D721Med (cell line): ENCODE measurements at regions not wholly inside any gene's neighbourhood (a gene's known extent, or its start where the extent isn't known, plus 50 kb on each side); places are given as distances from the start of the nearest gene placed in this dataset.
"Not testable (repeated sequence)": the region's sequence is repeated elsewhere in the genome, so short reads cannot be mapped to it uniquely, and the experiment has no call there.

Experiments used
- DNase-seq: peaks from one replicate; pipeline ENCODE4 v3.0.0; 2011; ENCODE audit warnings: low spot score; ENCODE audit not compliant: insufficient read length
- FAIRE-seq: peaks from 2 replicates; lab custom pipeline; 2011; peaks lifted over from hg19 to GRCh38; lab: Jason Lieb, UNC
- TF ChIP-seq, protein P1 (sequence below): IDR thresholded peaks from 2 replicates; pipeline ENCODE4 v1.5.1; 2012; ENCODE audit warnings: mild to moderate bottlenecking, control low read depth; ENCODE audit not compliant: insufficient read depth; ENCODE audit errors: missing control alignments

DNA sequence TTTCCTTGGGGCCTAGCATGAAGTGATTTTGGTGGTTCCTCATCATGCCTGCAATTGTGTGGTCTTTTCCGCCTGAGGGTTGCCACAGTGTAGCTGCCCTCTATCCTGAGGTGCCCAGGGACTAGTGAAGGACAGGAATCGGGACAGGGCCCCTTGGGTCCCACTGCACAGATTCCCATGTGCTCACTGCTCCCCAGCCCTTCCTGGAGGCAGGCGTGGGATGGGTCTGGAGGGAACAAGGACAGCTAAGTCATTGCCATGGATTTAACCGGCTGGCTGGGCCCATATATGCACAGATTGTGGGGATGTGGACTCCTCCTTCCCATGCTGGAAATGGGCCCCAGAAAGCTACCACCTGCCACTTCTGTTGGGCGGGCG is 122.3 kb upstream of the PITX1 start:
- FAIRE-seq (no peak), DNase-seq (no peak)
- TF ChIP-seq, protein P1, sequence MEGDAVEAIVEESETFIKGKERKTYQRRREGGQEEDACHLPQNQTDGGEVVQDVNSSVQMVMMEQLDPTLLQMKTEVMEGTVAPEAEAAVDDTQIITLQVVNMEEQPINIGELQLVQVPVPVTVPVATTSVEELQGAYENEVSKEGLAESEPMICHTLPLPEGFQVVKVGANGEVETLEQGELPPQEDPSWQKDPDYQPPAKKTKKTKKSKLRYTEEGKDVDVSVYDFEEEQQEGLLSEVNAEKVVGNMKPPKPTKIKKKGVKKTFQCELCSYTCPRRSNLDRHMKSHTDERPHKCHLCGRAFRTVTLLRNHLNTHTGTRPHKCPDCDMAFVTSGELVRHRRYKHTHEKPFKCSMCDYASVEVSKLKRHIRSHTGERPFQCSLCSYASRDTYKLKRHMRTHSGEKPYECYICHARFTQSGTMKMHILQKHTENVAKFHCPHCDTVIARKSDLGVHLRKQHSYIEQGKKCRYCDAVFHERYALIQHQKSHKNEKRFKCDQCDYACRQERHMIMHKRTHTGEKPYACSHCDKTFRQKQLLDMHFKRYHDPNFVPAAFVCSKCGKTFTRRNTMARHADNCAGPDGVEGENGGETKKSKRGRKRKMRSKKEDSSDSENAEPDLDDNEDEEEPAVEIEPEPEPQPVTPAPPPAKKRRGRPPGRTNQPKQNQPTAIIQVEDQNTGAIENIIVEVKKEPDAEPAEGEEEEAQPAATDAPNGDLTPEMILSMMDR = no peak

DNA sequence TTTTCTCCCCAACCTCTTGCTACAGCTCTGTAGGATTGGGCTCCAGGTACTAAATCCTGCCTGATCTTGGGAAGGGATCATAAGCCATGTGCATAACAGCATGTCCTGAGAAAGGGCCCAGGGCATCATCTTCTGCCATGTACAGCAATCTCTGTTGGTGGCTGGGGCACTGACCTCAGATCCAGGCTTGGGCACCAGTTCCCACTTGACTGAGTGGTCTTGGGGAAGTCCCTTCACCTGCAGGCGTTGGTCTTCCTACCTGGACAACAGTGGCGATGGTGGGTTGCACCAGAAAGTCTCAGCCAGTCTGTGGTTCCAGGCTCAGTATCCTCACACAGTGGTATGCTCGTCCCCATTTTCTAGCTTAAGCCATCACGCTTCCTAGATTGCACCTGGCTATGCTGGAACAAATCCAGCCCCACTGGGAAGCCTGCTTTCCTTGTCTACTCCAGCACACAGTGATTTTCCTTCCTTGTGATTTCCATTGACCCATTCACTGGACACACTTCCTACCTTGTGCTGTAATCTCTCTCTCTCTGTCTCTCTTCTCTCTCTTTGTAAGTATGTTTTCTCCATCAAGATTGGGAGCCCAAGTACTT is 121.7 kb upstream of the PITX1 start:
- DNase-seq (no peak), FAIRE-seq (no peak)
- TF ChIP-seq, protein P1 = no peak

DNA sequence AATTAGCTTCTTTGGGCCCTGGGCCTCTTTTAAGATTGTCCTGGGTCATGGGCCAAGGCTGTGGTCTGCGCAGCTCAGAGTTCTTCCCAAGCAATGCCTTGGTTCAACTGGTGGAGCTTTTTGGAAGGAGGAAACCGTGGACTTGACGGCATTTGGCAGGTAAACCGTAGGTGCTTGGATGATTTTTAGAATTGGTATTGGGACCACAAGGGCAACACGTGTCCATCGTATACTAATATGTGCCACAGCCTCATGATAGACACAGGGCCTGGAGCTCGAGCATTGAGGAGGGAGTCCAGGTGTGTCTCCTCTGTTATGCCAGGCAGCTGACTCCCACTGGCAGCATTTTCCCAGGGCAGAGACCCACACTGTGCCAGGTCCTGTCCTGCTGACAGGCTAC is 120.9 kb upstream of the PITX1 start:
- TF ChIP-seq, protein P1 = no peak
- DNase-seq (no peak), FAIRE-seq (no peak)

DNA sequence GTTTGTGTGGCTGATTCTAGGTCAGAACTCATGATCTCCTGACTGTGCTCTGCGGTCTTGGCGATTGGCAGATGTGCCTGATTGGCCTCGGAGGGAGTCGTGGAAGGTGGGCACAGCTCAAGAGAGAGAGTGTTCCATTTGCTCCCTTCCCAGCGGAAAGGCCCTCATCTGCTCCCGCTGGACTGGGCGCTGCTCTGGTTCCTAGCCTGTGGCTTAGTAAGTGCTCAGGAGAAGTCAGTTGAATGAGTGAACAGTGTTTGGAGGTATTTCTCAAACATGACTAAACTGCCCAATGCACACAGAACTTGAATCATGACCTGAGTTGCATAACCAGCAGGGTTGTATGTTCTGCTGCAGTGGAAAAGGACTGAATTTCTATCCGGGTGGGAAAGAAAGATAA is 120.2 kb upstream of the PITX1 start:
- TF ChIP-seq, protein P1 = no peak
- FAIRE-seq = no peak

DNA sequence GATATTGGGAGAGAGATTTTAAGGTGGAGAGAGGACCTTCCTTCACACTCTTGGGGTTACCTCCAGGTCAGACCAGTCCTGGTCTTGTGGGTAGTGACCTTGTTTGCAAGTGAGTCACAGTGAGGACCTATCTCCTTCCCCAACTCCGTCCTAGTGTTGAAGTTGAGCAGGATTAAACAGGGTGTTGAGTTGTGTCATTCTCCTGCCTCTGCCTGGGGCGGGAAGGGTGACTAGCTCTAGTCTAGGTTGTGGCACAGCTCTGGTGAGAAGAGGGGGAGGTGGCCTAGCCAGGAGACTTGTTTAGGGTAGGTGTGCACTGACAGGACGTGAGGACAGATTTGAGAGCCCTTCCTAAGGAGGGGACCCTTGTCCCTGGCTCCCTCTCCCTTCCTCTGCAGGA is 119.6 kb upstream of the PITX1 start:
- DNase-seq (no peak), FAIRE-seq (no peak)
- TF ChIP-seq, protein P1 = no peak

More for the DNA sequence above, 120.2 kb upstream of the PITX1 start:
- DNase-seq = no peak

DNA sequence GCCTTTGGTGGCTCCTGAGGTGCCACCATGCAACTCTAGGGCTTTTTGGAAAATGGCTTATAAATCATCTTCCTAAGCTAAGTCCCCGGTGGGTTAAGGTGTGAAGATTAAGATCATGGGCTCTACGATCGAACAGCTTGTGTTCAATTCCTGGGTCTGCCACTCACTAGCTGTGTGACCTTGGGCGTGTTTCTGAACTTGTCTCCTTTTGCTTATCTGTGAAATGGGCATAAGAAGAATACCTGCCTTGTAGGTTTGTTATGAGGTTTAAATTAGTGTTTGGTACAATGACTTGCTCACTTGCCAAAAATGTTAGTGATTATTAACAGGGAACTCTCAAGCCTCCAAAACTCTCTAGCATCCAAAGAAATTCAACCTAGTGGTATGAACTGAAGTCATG is 119.2 kb upstream of the PITX1 start:
- TF ChIP-seq, protein P1 = no peak
- peak; percentile 29 for FAIRE-seq
- DNase-seq = no peak

DNA sequence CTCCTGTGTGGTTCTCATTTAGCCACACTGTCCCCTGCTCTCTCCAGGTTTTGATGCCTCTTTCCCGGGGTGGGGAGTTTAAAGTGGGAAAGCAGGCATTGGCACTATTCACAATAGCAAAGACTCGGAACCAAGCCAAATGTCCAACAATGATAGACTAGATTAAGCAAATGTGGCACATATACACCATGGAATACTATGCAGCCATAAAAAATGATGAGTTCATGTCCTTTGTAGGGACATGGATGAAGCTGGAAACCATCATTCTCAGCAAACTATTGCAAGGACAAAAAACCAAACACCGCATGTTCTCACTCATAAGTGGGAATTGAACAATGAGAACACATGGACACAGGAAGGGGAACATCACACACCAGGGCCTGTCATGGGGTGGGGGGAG is 117.6 kb upstream of the PITX1 start:
- DNase-seq, FAIRE-seq: not testable (repeated sequence)

DNA sequence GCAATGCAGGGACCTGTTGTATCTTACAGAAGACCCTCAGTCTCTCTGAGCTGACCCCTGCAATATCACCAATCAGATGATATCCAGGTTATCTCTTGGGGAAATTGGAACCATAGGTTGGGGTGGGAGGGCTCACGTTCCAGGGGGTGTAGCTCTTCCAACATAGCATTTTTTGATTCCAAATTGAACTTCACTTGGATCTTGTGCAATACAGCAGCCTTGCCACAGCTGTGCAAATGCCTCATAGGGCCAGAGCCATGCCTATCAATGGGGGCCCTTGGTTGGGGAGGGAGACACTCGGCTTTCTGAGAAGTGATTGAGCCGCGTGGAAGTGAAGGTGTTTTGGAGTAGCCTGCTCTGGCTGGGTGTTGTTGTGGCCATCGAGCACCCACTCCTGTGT is 117.2 kb upstream of the PITX1 start:
- TF ChIP-seq, protein P1 = no peak
- FAIRE-seq (no peak), DNase-seq (no peak)
